Astrocyte of the spinal cord (primary cell): ENCODE measurements at regions not wholly inside any gene's neighbourhood (a gene's known extent, or its start where the extent isn't known, plus 50 kb on each side); places are given as distances from the start of the nearest gene placed in this dataset.

ENCODE experiments used
- DNase-seq: peaks from one replicate; pipeline ENCODE4 v3.0.0; 2011; ENCODE audit warnings: low read depth, low spot score
- H3K4me3 ChIP-seq: 2 replicates; pipeline ENCODE4 v1.5.1; 2011; ENCODE audit warnings: low read depth, mild to moderate bottlenecking, low read length, moderate library complexity
- CTCF ChIP-seq: IDR thresholded peaks from 2 replicates; pipeline ENCODE4 v1.5.1; 2012; ENCODE audit warnings: low read depth, mild to moderate bottlenecking, low read length, inconsistent platforms
- in situ Hi-C: cut with HindIII; loops from 2 replicates; pipeline ENCODE4 v1.10.0; 2017; ENCODE audit warnings: low sequenced_read_pairs

GRCh38 chr4:129393976-129394375, 298.0 kb downstream of the C4orf33 start:
- in situ Hi-C loops = no loop called here
- DNase-seq = no peak
- no peak overlapping the region for H3K4me3 ChIP-seq
- no peak for TF ChIP-seq CTCF

DNA sequence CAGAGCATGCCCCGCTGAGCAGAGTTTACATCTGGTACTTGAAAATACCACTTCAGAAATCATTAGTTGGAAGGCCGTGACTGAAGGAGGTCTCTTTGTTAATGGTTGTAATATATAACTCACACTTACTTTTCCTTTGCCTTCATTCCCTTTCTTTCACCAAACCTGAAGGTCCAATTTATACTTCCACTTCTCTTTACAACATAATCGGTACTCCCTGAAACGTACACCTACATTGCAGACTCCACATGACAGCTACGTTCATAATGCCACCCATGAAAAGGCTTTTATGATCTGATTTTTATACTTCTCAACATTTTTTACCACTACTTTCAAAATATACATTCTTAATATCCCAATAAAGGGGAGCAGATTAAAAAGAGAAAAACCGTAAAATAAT, 298.7 kb downstream of the C4orf33 start:
- in situ Hi-C loops = no loop called here
- TF ChIP-seq CTCF = no peak
- no peak overlapping the region for H3K4me3 ChIP-seq
- no peak for DNase-seq

GRCh38 chr4:129403848-129404247, 307.9 kb downstream of the C4orf33 start:
- in situ Hi-C loops = no loop called here
- DNase-seq = no peak
- H3K4me3 ChIP-seq = no peak overlapping the region
- no peak for TF ChIP-seq CTCF

- in situ Hi-C loops = no loop called here
- TF ChIP-seq CTCF = no peak
- no peak overlapping the region for H3K4me3 ChIP-seq
- DNase-seq = no peak
Observed at GRCh38 chr4:129410115-129410514, 314.2 kb downstream of the C4orf33 start.

- H3K4me3 ChIP-seq = no peak overlapping the region
- TF ChIP-seq CTCF = no peak
- DNase-seq = no peak
- in situ Hi-C loops = no loop called here
Observed at GRCh38 chr4:129415004-129415403, 319.1 kb downstream of the C4orf33 start.

DNA sequence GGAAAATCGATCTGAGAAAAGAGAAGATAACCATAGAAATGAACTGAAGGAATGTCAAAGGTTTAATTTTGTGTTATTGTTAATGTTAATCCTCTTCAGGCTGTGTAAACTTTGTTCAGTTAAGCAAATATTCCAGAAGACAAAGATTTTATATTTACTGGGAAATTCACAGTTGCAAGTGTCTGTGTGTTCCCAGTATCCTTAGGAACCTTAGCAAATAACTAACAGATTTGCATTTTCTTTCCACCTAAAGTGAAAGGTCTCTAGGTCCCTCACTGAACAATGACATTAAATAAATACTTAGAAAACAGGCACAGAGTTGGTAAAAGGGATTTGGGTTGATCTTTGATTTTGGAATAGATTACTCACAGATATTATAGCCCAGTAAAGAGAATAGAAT, 324.7 kb downstream of the C4orf33 start:
- no peak for DNase-seq
- in situ Hi-C loops = no loop called here
- no peak overlapping the region for H3K4me3 ChIP-seq
- no peak for TF ChIP-seq CTCF

GRCh38 chr4:129422277-129422676, 326.3 kb downstream of the C4orf33 start:
- in situ Hi-C loops = no loop called here
- TF ChIP-seq CTCF = no peak
- no peak for DNase-seq
- H3K4me3 ChIP-seq = no peak overlapping the region
